ENCODE measurements at regions not wholly inside any gene's neighbourhood (a gene's known extent, or its start where the extent isn't known, plus 50 kb on each side); places are given as distances from the start of the nearest gene placed in this dataset.

DNA sequence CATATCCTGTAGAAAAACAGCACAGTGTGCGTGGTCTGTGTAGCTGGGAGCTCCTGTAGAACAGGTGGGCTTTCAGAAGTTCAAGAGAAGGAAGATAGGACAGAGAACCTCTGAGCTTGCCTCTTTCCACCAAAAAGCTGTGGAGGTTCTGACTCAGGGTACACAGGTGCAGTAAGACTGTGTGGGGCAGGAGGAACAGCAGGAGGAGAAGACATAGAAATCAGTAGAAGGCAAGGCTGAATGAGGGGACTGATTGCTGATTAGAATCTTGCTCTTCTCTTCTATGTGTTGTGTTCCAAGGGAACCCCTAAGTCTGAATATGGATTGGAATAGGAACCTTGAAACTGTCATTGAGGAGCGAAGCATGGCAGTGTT is 122.7 kb downstream of the AKAP11 start:
- in situ Hi-C loops (cut with MboI), result no loop called here
- H3K4me2 ChIP-seq (ENCODE audit: control insufficient read depth, insufficient read depth), result peak overlapping the region; percentile 71
- H2AFZ ChIP-seq (ENCODE audit: control insufficient read depth, low read depth, low read length), result peak overlapping the region; percentile 79
- no peaks in the 10 kb centered on the region; the same call in 2 of the 3 replicates for H3K9me3 ChIP-seq (replicated peaks; ENCODE audit: control insufficient read depth, insufficient read depth, low read length)
- ChIA-PET CTCF (interaction anchor here (0.6 to 1.0 kb wide), 2 partner anchors 22 to 171 kb away, joined by 3 read pairs; no protein-coding TSS in a partner anchor), RAD21 (ENCODE audit: unreplicated experiment) (interaction anchor here (1.1 kb wide), 1 partner anchor 9 kb away, joined by 4 read pairs; no protein-coding TSS in a partner anchor), POLR2A (interaction anchor here (1.1 to 1.4 kb wide), 2 partner anchors 14 to 155 kb away, joined by 3 to 4 read pairs; no protein-coding TSS in a partner anchor), SMC1A (ENCODE audit: uncharacterized antibody, unreplicated experiment) (interaction anchor here (8.7 to 11.1 kb wide), 2 partner anchors 8 to 15 kb away, joined by 91 to 177 read pairs; no protein-coding TSS in a partner anchor)
- H3K4me3 ChIP-seq, result no peak overlapping the region
- no peaks in the 10 kb centered on the region for H4K20me1 ChIP-seq (ENCODE audit: control insufficient read depth, insufficient read depth)
- no peaks in the 10 kb centered on the region for H3K36me3 ChIP-seq (ENCODE audit: control insufficient read depth in 2 of 2, insufficient read depth in 2 of 2, low read length in 1 of 2)
- peak overlapping the region; percentile 85 for H3K27ac ChIP-seq (ENCODE audit: control insufficient read depth, insufficient read depth)
- WGBS (ENCODE audit: insufficient coverage, insufficient replicate concordance, low lambda C conversion rate, missing lambda C conversion rate), result 73% methylated on average over 2 of the region's 2 CpGs
- H3K4me1 ChIP-seq (ENCODE audit: control insufficient read depth, insufficient read depth, low read length), result peaks cover 53% of the 10 kb centered on the region
- H3K27me3 ChIP-seq (replicated peaks in 1 of 2; ENCODE audit: control insufficient read depth in 2 of 2, insufficient read depth in 2 of 2, low read length in 1 of 2), result no peaks in the 10 kb centered on the region
- BruUV-seq (replicated peaks), result no TSS peak
- ATAC-seq, result no peak; the same call in 2 of the 3 replicates
- intact Hi-C loops (cut with micrococcal nuclease; ENCODE audit: unreplicated experiment), result no loop called here
- H3K79me2 ChIP-seq (ENCODE audit: control insufficient read depth, insufficient read depth, low read length), result no peaks in the 10 kb centered on the region
- FAIRE-seq, result no peak
- 0 out of 2 replicates have a peak, but pooled peaks have one; percentile 29 for TF ChIP-seq MTA3 (IDR thresholded peaks at IDR 0.05; ENCODE audit: borderline replicate concordance, low read length)
- TF ChIP-seq DPF2 (IDR thresholded peaks at IDR 0.05), result no peak
- TF ChIP-seq CBX5 (IDR thresholded peaks at IDR 0.05; ENCODE audit: low read depth), result 0 out of 2 replicates have a peak, but pooled peaks have one; percentile 21
- peak overlapping the region; percentile 52; the same call in 1 of the 2 replicates for H3K9ac ChIP-seq (ENCODE audit: control insufficient read depth, insufficient read depth, low read length)
- DNase-seq (ENCODE audit: low read depth, low spot score), result no peak

GRCh38 chr13:42395086-42395821 is 123.3 kb downstream of the AKAP11 start:
- BruUV-seq (replicated peaks), result no TSS peak
- no peaks in the 10 kb centered on the region for H3K79me2 ChIP-seq (ENCODE audit: control insufficient read depth, insufficient read depth, low read length)
- no peaks in the 10 kb centered on the region for H4K20me1 ChIP-seq (ENCODE audit: control insufficient read depth, insufficient read depth)
- ChIA-PET SMC1A (ENCODE audit: uncharacterized antibody, unreplicated experiment) (interaction anchor here (0.6 to 11.1 kb wide), 4 partner anchors 9 to 31 kb away, joined by 3 to 177 read pairs (median 4); no protein-coding TSS in a partner anchor), RAD21 (ENCODE audit: unreplicated experiment) (interaction anchor here (1.1 to 2.0 kb wide), 2 partner anchors 9 to 14 kb away, joined by 4 to 5 read pairs; no protein-coding TSS in a partner anchor), POLR2A (interaction anchor here (0.9 to 1.4 kb wide), 3 partner anchors 9 to 154 kb away, joined by 3 to 4 read pairs (median 3); no protein-coding TSS in a partner anchor), CTCF (interaction anchor here (0.6 to 2.4 kb wide), 5 partner anchors 8 to 171 kb away, joined by 3 to 15 read pairs (median 4); no protein-coding TSS in a partner anchor)
- in situ Hi-C loops (cut with MboI) (no loop called here), intact Hi-C loops (cut with micrococcal nuclease; ENCODE audit: unreplicated experiment) (no loop called here)
- peaks cover 53% of the 10 kb centered on the region for H3K4me1 ChIP-seq (ENCODE audit: control insufficient read depth, insufficient read depth, low read length)
- H3K27ac ChIP-seq (ENCODE audit: control insufficient read depth, insufficient read depth), result peak overlapping the region; percentile 85
- H3K27me3 ChIP-seq (replicated peaks in 1 of 2; ENCODE audit: control insufficient read depth in 2 of 2, insufficient read depth in 2 of 2, low read length in 1 of 2), result no peaks in the 10 kb centered on the region
- FAIRE-seq (no peak), DNase-seq (ENCODE audit: low read depth, low spot score) (no peak), ATAC-seq (peak; percentile 18; the same call in 1 of the 3 replicates)
- no peaks in the 10 kb centered on the region; the same call in 2 of the 3 replicates for H3K9me3 ChIP-seq (replicated peaks; ENCODE audit: control insufficient read depth, insufficient read depth, low read length)
- peak overlapping the region; percentile 22; the same call in 1 of the 2 replicates for H3K4me3 ChIP-seq
- TF ChIP-seq EED (IDR thresholded peaks at IDR 0.05; ENCODE audit: low read depth) (peak; percentile 23; the same call in 1 of the 2 replicates), WRNIP1 (IDR thresholded peaks at IDR 0.05; ENCODE audit: borderline replicate concordance, low read depth, low read length) (no peak), ETV6 (conservative IDR thresholded peaks at IDR 0.05 in 1 of 2, IDR thresholded peaks at IDR 0.05 in 1 of 2; ENCODE audit: borderline replicate concordance in 1 of 2, low read depth in 1 of 2) (0 out of 4 replicates have a peak, but pooled peaks of 1 of the 2 experiments have one; percentile 10), KLF5 (IDR thresholded peaks at IDR 0.05; ENCODE audit: partially characterized antibody) (no peak), SRF (IDR thresholded peaks at IDR 0.05; ENCODE audit: low read depth in 2 of 2, low read length in 2 of 2) (no peak), BHLHE40 (IDR thresholded peaks at IDR 0.05; ENCODE audit: borderline replicate concordance in 1 of 2, low read depth in 2 of 2, low read length in 1 of 2) (no peak), POLR2AphosphoS5 (IDR thresholded peaks at IDR 0.05; ENCODE audit: low read length) (peak; percentile 51; the same call in 1 of the 2 replicates), ASH2L (IDR thresholded peaks at IDR 0.05; ENCODE audit: borderline replicate concordance, low read depth) (no peak), SMAD5 (IDR thresholded peaks at IDR 0.05; ENCODE audit: low read depth) (peak; percentile 13; the same call in 1 of the 2 replicates), CBX5 (IDR thresholded peaks at IDR 0.05; ENCODE audit: low read depth) (no peak), HDAC6 (IDR thresholded peaks at IDR 0.05; ENCODE audit: unreplicated experiment) (no peak), SPI1 (IDR thresholded peaks at IDR 0.05; ENCODE audit: borderline replicate concordance, insufficient read depth, low read depth, low read length) (peak; percentile 57; the same call in 1 of the 2 replicates), NFIC (IDR thresholded peaks at IDR 0.05; ENCODE audit: low read depth, low read length) (0 out of 2 replicates have a peak, but pooled peaks have one; percentile 38), RUNX3 (IDR thresholded peaks at IDR 0.05; ENCODE audit: low read length) (peak; percentile 79)
- peak overlapping the region; percentile 79 for H2AFZ ChIP-seq (ENCODE audit: control insufficient read depth, low read depth, low read length)
- peak overlapping the region; percentile 52 for H3K9ac ChIP-seq (ENCODE audit: control insufficient read depth, insufficient read depth, low read length)
- peak overlapping the region; percentile 71 for H3K4me2 ChIP-seq (ENCODE audit: control insufficient read depth, insufficient read depth)
- no peaks in the 10 kb centered on the region for H3K36me3 ChIP-seq (ENCODE audit: control insufficient read depth in 2 of 2, insufficient read depth in 2 of 2, low read length in 1 of 2)
- WGBS (ENCODE audit: insufficient coverage, insufficient replicate concordance, low lambda C conversion rate, missing lambda C conversion rate), result 77% methylated on average over 13 of the region's 13 CpGs
